ENCODE measurements at regions not wholly inside any gene's neighbourhood (a gene's known extent, or its start where the extent isn't known, plus 50 kb on each side); places are given as distances from the start of the nearest gene placed in this dataset.

GRCh38 chr9:135341612-135342169, 137.9 kb upstream of the PPP1R26 start:
- no peaks in the 10 kb centered on the region for H3K9me2 ChIP-seq (replicated peaks; ENCODE audit: low read depth, low read length)

GRCh38 chr9:135342206-135343130, 137.1 kb upstream of the PPP1R26 start:
- H4K20me1 ChIP-seq (ENCODE audit: insufficient read depth, low read length, poor library complexity, severe bottlenecking), result no peaks in the 10 kb centered on the region
- no peak overlapping the region for H3K4me3 ChIP-seq (ENCODE audit: low read length, poor library complexity, severe bottlenecking)
- H3K27me3 ChIP-seq (ENCODE audit: insufficient read depth, low read length, poor library complexity, severe bottlenecking), result no peaks in the 10 kb centered on the region
- TF ChIP-seq, protein P1, sequence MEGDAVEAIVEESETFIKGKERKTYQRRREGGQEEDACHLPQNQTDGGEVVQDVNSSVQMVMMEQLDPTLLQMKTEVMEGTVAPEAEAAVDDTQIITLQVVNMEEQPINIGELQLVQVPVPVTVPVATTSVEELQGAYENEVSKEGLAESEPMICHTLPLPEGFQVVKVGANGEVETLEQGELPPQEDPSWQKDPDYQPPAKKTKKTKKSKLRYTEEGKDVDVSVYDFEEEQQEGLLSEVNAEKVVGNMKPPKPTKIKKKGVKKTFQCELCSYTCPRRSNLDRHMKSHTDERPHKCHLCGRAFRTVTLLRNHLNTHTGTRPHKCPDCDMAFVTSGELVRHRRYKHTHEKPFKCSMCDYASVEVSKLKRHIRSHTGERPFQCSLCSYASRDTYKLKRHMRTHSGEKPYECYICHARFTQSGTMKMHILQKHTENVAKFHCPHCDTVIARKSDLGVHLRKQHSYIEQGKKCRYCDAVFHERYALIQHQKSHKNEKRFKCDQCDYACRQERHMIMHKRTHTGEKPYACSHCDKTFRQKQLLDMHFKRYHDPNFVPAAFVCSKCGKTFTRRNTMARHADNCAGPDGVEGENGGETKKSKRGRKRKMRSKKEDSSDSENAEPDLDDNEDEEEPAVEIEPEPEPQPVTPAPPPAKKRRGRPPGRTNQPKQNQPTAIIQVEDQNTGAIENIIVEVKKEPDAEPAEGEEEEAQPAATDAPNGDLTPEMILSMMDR (conservative IDR thresholded peaks at IDR 0.05; ENCODE audit: low read length), result no peak
- TF ChIP-seq EZH2phosphoT487 (IDR thresholded peaks at IDR 0.05; ENCODE audit: borderline replicate concordance), result no peak
- H2AFZ ChIP-seq (ENCODE audit: low read length), result no peak overlapping the region
- no peak overlapping the region for H3K4me2 ChIP-seq (ENCODE audit: low read depth, low read length, poor library complexity, severe bottlenecking)
- H3K9ac ChIP-seq (ENCODE audit: low read depth, low read length, poor library complexity, severe bottlenecking), result no peak overlapping the region
- H3K9me2 ChIP-seq (replicated peaks; ENCODE audit: low read depth, low read length), result no peaks in the 10 kb centered on the region
- H3K9me3 ChIP-seq (ENCODE audit: insufficient read depth, low read depth, low read length), result no peaks in the 10 kb centered on the region
- no peaks in the 10 kb centered on the region for H3F3A ChIP-seq (ENCODE audit: low read depth)
- no peaks in the 10 kb centered on the region for H3K36me3 ChIP-seq (ENCODE audit: insufficient read depth, low read length)
- peaks cover 3% of the 10 kb centered on the region for H3K4me1 ChIP-seq (ENCODE audit: insufficient read depth, low read length, poor library complexity, severe bottlenecking)
- H3K79me2 ChIP-seq (ENCODE audit: insufficient read depth, low read length), result no peaks in the 10 kb centered on the region

More at GRCh38 chr9:135341612-135342169, 137.9 kb upstream of the PPP1R26 start:
- Histone ChIP-seq H3K36me3 (ENCODE audit: insufficient read depth, low read length) (no peaks in the 10 kb centered on the region), H2AFZ (ENCODE audit: low read length) (no peak overlapping the region), H3K4me1 (ENCODE audit: insufficient read depth, low read length, poor library complexity, severe bottlenecking) (peaks cover 3% of the 10 kb centered on the region), H3K9me3 (ENCODE audit: insufficient read depth, low read depth, low read length) (no peaks in the 10 kb centered on the region), H3K4me3 (ENCODE audit: low read length, poor library complexity, severe bottlenecking) (no peak overlapping the region), H4K20me1 (ENCODE audit: insufficient read depth, low read length, poor library complexity, severe bottlenecking) (no peaks in the 10 kb centered on the region), H3K27me3 (ENCODE audit: insufficient read depth, low read length, poor library complexity, severe bottlenecking) (no peaks in the 10 kb centered on the region), H3F3A (ENCODE audit: low read depth) (no peaks in the 10 kb centered on the region), H3K79me2 (ENCODE audit: insufficient read depth, low read length) (no peaks in the 10 kb centered on the region), H3K9ac (ENCODE audit: low read depth, low read length, poor library complexity, severe bottlenecking) (no peak overlapping the region), H3K4me2 (ENCODE audit: low read depth, low read length, poor library complexity, severe bottlenecking) (no peak overlapping the region)
- TF ChIP-seq, protein P1 (conservative IDR thresholded peaks at IDR 0.05; ENCODE audit: low read length), result no peak
- no peak for TF ChIP-seq EZH2phosphoT487 (IDR thresholded peaks at IDR 0.05; ENCODE audit: borderline replicate concordance)

- H3K27me3 ChIP-seq (ENCODE audit: insufficient read depth, low read length, poor library complexity, severe bottlenecking), result no peaks in the 10 kb centered on the region
- peaks cover 3% of the 10 kb centered on the region for H3K4me1 ChIP-seq (ENCODE audit: insufficient read depth, low read length, poor library complexity, severe bottlenecking)
- TF ChIP-seq, protein P1 (conservative IDR thresholded peaks at IDR 0.05; ENCODE audit: low read length), result no peak
- TF ChIP-seq EZH2phosphoT487 (IDR thresholded peaks at IDR 0.05; ENCODE audit: borderline replicate concordance), result no peak
Observed at GRCh38 chr9:135343136-135343535, 136.4 kb upstream of the PPP1R26 start.

More at GRCh38 chr9:135343136-135343535, 136.4 kb upstream of the PPP1R26 start:
- Histone ChIP-seq H3K36me3 (ENCODE audit: insufficient read depth, low read length) (no peaks in the 10 kb centered on the region), H4K20me1 (ENCODE audit: insufficient read depth, low read length, poor library complexity, severe bottlenecking) (no peaks in the 10 kb centered on the region), H3K4me2 (ENCODE audit: low read depth, low read length, poor library complexity, severe bottlenecking) (no peak overlapping the region), H3K9me2 (replicated peaks; ENCODE audit: low read depth, low read length) (no peaks in the 10 kb centered on the region), H3K4me3 (ENCODE audit: low read length, poor library complexity, severe bottlenecking) (no peak overlapping the region), H3F3A (ENCODE audit: low read depth) (no peaks in the 10 kb centered on the region), H3K9me3 (ENCODE audit: insufficient read depth, low read depth, low read length) (no peaks in the 10 kb centered on the region), H2AFZ (ENCODE audit: low read length) (no peak overlapping the region), H3K9ac (ENCODE audit: low read depth, low read length, poor library complexity, severe bottlenecking) (no peak overlapping the region), H3K79me2 (ENCODE audit: insufficient read depth, low read length) (no peaks in the 10 kb centered on the region)

Measured in Loucy (cell line).